AG04450 (cell line): ENCODE measurements at regions not wholly inside any gene's neighbourhood (a gene's known extent, or its start where the extent isn't known, plus 50 kb on each side); places are given as distances from the start of the nearest gene placed in this dataset.
A peak's percentile ranks its signal among the peaks of the same experiment; 100 is the strongest.
"Not testable (repeated sequence)": the region's sequence is repeated elsewhere in the genome, so short reads cannot be mapped to it uniquely, and the experiment has no call there.

Source experiments
- CTCF ChIA-PET: fragments of 300-600, 350-600 bp; formaldehyde crosslinking; extraction: SDS; loops from one replicate; lab custom pipeline; 2022; ENCODE audit warnings: antibody characterized with exemption, inconsistent platforms; lab: Charles Lee
- POLR2A ChIA-PET: fragments of 350-600 bp; formaldehyde crosslinking; extraction: SDS; loops from one replicate; lab custom pipeline; 2021; ENCODE audit warnings: antibody characterized with exemption, inconsistent platforms; lab: Yijun Ruan, JAX
- DNase-seq: peaks from one replicate; pipeline ENCODE4 v3.0.0-alpha.2; 2011; ENCODE audit warnings: low read depth, low spot score
- H3K27ac ChIP-seq: one replicate; pipeline ENCODE4 v1.5.1; 2012; ENCODE audit warnings: low read depth, low read length, control low read depth
- H3K27me3 ChIP-seq: one replicate; pipeline ENCODE4 v1.6.0; 2012; ENCODE audit warnings: low read length; ENCODE audit not compliant: control insufficient read depth, insufficient read depth
- H3K4me3 ChIP-seq: 2 replicates; pipeline ENCODE4 v1.5.1; 2011; ENCODE audit warnings: mild to moderate bottlenecking, low read depth, low read length, control low read depth
- H3K9me3 ChIP-seq: 2 replicates; pipeline ENCODE4 v1.5.1; 2012; ENCODE audit warnings: low read length; ENCODE audit not compliant: control insufficient read depth, insufficient read depth
- TF ChIP-seq, protein P1 (sequence below): IDR thresholded peaks from 2 replicates; pipeline ENCODE4 v1.5.1; 2011; ENCODE audit warnings: low read depth, low read length, control low read depth, inconsistent platforms

DNA sequence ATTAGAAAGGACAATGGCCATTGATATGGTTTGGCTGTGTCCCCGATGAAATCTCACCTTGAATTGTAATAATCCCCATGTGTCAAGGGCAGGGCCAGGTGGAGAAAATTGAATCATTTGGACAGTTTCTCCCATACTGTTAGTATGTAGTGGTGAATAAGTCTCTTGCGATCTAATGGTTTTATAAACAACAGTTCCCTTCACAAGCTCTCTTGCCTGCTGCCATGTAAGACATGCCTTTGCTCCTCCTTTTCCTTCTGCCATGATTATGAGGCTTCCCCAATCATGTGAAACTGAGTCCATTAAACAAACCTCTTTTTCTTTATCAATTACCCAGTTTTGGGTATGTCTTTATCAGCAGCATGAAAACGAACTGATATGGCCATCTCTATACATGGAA, 302.7 kb downstream of the SFMBT2 start:
- CTCF ChIA-PET, result no interaction called here
- TF ChIP-seq, protein P1, sequence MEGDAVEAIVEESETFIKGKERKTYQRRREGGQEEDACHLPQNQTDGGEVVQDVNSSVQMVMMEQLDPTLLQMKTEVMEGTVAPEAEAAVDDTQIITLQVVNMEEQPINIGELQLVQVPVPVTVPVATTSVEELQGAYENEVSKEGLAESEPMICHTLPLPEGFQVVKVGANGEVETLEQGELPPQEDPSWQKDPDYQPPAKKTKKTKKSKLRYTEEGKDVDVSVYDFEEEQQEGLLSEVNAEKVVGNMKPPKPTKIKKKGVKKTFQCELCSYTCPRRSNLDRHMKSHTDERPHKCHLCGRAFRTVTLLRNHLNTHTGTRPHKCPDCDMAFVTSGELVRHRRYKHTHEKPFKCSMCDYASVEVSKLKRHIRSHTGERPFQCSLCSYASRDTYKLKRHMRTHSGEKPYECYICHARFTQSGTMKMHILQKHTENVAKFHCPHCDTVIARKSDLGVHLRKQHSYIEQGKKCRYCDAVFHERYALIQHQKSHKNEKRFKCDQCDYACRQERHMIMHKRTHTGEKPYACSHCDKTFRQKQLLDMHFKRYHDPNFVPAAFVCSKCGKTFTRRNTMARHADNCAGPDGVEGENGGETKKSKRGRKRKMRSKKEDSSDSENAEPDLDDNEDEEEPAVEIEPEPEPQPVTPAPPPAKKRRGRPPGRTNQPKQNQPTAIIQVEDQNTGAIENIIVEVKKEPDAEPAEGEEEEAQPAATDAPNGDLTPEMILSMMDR, result no peak
- Histone ChIP-seq H3K27ac (no peak overlapping the region), H3K4me3 (no peak overlapping the region), H3K27me3 (no peaks in the 10 kb centered on the region), H3K9me3 (no peaks in the 10 kb centered on the region)
- no peak for DNase-seq
- POLR2A ChIA-PET, result no interaction called here

DNA sequence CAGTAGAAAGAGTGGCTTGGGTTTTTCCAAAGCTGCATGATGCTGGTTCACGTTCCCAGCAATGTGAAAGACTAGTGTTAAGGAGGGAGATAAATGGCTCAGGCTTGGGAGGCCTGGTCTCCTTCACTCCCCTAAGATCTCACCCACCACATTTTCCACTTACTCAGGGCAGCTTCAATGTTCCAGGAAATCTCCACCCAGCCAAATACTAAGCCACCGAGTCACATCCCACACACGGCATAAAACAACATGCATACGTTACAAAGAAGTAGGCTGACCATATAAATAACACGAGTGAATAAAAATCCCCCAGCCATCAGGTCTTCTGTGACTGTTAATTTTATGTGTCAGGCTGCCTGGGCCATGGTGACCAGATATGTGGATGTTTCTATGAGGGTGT, 303.5 kb downstream of the SFMBT2 start:
- ChIA-PET CTCF (interaction anchor here (1.3 kb wide), 1 partner anchor 14 kb away, joined by 4 read pairs; no protein-coding TSS in a partner anchor), POLR2A (no interaction called here)
- DNase-seq, result no peak
- no peaks in the 10 kb centered on the region for H3K9me3 ChIP-seq
- H3K27me3 ChIP-seq, result no peaks in the 10 kb centered on the region
- TF ChIP-seq, protein P1, result no peak
- no peak overlapping the region for H3K4me3 ChIP-seq
- H3K27ac ChIP-seq, result peak overlapping the region; percentile 53

DNA sequence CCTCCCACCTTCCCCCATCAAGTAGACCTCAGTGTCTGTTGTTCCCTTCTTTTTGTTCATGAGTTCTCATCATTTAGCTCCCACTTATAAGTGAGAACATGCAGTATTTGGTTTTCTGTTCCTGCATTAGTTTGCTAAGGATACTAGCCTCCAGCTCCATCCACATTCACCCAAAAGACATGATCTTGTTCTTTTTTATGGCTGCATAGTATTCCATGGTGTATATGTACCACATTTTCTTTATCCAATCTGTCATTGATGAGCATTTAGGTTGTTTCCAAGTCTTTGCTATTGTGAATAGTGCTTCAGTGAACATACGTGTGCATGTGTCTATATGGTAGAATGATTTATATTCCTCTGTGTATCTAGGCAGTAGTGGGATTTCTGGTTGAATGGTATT, 306.5 kb downstream of the SFMBT2 start:
- H3K27ac ChIP-seq, POLR2A ChIA-PET, DNase-seq, CTCF ChIA-PET, H3K4me3 ChIP-seq, H3K27me3 ChIP-seq, H3K9me3 ChIP-seq: not testable (repeated sequence)

DNA sequence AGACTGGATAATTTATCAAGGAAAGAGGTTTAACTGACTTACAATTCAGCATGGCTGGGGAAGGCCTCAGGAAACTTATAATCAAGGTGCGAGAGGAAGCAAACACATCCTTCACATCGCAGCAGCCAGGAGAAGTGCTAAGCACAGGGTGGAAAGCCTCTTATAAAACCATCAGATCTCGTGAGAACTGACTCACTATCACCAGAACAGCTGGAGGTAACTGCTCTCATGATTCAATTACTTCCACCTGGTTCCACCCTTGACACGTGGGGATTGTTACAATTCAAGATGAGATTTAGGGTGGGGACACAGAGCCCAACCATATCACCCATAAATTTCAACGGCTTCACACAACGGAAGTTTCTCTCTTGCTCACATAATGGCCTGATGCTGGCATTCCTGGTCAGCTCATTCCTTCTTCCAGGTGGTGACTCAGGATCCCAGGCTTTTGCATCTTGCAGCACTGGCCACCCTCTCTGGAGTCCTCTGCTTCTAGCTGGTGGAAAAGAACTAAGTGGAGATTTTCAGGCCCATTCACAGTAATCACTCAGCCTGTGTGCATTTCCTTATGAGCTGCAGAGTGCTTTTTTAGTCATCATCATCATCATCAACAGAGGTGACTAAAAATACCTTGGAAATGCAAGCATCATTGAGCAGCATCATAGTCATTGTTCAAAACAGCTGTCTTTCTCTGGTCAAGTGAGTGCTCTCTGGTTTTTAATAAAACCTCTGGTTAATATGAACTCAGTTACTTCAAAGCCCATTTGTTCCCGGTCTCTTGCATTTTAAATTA, 308.1 kb downstream of the SFMBT2 start:
- Histone ChIP-seq H3K9me3 (no peaks in the 10 kb centered on the region), H3K27ac (no peak overlapping the region), H3K27me3 (no peaks in the 10 kb centered on the region), H3K4me3 (no peak overlapping the region)
- CTCF ChIA-PET, result interaction anchor here (0.9 to 1.1 kb wide), 2 partner anchors 18 to 314 kb away, joined by 3 to 4 read pairs; no protein-coding TSS in a partner anchor
- DNase-seq, result no peak
- POLR2A ChIA-PET, result interaction anchor here (1.1 kb wide), 1 partner anchor 12 kb away, joined by 5 read pairs; no protein-coding TSS in a partner anchor
- TF ChIP-seq, protein P1, result no peak

DNA sequence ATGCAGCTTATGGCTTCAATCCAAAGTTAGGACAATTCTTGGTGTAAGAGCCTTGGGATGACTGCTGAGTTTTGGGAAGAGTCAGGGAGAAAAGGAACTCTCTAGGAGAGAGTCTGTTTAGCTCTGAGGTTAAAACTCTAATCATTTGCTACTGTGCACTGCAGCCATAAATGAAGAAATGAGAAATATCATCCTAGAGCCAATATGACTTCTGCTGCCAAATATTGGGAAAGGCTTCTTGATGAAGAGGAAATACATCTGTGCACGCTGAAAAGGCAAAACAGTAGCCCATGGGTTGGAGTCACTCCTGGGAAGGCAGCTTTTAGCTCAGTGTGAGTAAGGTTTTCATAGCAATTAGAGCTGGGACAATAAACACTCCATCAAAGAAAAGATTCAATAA, 308.8 kb downstream of the SFMBT2 start:
- POLR2A ChIA-PET, result interaction anchor here (1.1 kb wide), 1 partner anchor 12 kb away, joined by 5 read pairs; no protein-coding TSS in a partner anchor
- Histone ChIP-seq H3K9me3 (no peaks in the 10 kb centered on the region), H3K27ac (no peak overlapping the region), H3K4me3 (no peak overlapping the region), H3K27me3 (no peaks in the 10 kb centered on the region)
- DNase-seq, result no peak
- TF ChIP-seq, protein P1, result no peak
- CTCF ChIA-PET, result interaction anchor here (0.9 to 1.2 kb wide), 3 partner anchors 16 to 315 kb away, joined by 3 read pairs; no protein-coding TSS in a partner anchor
